Suprapubic skin (tissue), 4 donors: ENCODE measurements at regions not wholly inside any gene's neighbourhood (a gene's known extent, or its start where the extent isn't known, plus 50 kb on each side); places are given as distances from the start of the nearest gene placed in this dataset.
"Not testable (repeated sequence)": the region's sequence is repeated elsewhere in the genome, so short reads cannot be mapped to it uniquely, and the experiment has no call there.

Experiments
- DNase-seq, 2 donors: peaks; one replicate each; pipeline ENCODE4 v3.0.0-alpha.2; 2019; ENCODE audit warnings: low spot score in 2 of 2
- H3K27ac ChIP-seq: fragments of 200-600 bp; sonication (generic); one replicate; pipeline ENCODE4 v1.5.1; 2019
- H3K27me3 ChIP-seq: fragments of 200-600 bp; sonication (generic); one replicate; pipeline ENCODE4 v1.5.1; 2019
- H3K36me3 ChIP-seq: fragments of 200-600 bp; sonication (generic); one replicate; pipeline ENCODE4 v1.5.1; 2019
- H3K4me1 ChIP-seq: fragments of 200-600 bp; sonication (generic); one replicate; pipeline ENCODE4 v1.5.1; 2019
- H3K4me3 ChIP-seq: fragments of 200-600 bp; sonication (generic); one replicate; pipeline ENCODE4 v1.5.1; 2019; ENCODE audit warnings: mild to moderate bottlenecking
- H3K9me3 ChIP-seq: fragments of 200-600 bp; sonication (generic); one replicate; pipeline ENCODE4 v1.5.1; 2019
- CTCF ChIP-seq, 2 donors: fragments of 200-600 bp in 1 of 2; fragments of 450-650 bp in 1 of 2; sonication (generic) in 1 of 2; IDR thresholded peaks; one replicate each; pipeline ENCODE4 v1.5.1; 2016 to 2019; ENCODE audit warnings: antibody characterized with exemption in 2 of 2, mild to moderate bottlenecking in 1 of 2, moderate library complexity in 1 of 2
- EP300 ChIP-seq: sonication (generic); formaldehyde crosslinking; IDR thresholded peaks from one replicate; pipeline ENCODE4 v1.6.1; 2017; ENCODE audit warnings: antibody characterized with exemption
- POLR2A ChIP-seq, 2 donors: fragments of 450-650 bp; IDR thresholded peaks; one replicate each; pipeline ENCODE4 v1.6.1; 2017; ENCODE audit warnings: antibody characterized with exemption in 2 of 2, mild to moderate bottlenecking in 2 of 2, moderate library complexity in 2 of 2
- POLR2AphosphoS5 ChIP-seq, 3 donors: sonication (generic); formaldehyde crosslinking; IDR thresholded peaks; one replicate each; pipeline ENCODE4 v1.6.1; 2017; ENCODE audit warnings: antibody characterized with exemption in 3 of 3
- WGBS: methylation state at CpG from one replicate; pipeline ENCODE4 v1.1.5; 2018; 5-methylcytosine and 5-hydroxymethylcytosine counted together

- no peaks in the 10 kb centered on the region for H3K9me3 ChIP-seq
- H3K4me3 ChIP-seq = no peak overlapping the region
- no peaks in the 10 kb centered on the region for H3K4me1 ChIP-seq
- TF ChIP-seq CTCF (IDR thresholded peaks at IDR 0.05) (no peak), POLR2A (IDR thresholded peaks at IDR 0.05) (no peak), POLR2AphosphoS5 (IDR thresholded peaks at IDR 0.05) (no peak), EP300 (no peak)
- H3K27ac ChIP-seq = no peak overlapping the region
- H3K27me3 ChIP-seq = no peaks in the 10 kb centered on the region
- H3K36me3 ChIP-seq = no peaks in the 10 kb centered on the region
- DNase-seq = no peak
- WGBS = 42% methylated on average over 3 of the region's 3 CpGs
Measured at GRCh38 chr4:171342646-171343045, 470.6 kb upstream of the GALNTL6 start.

DNA sequence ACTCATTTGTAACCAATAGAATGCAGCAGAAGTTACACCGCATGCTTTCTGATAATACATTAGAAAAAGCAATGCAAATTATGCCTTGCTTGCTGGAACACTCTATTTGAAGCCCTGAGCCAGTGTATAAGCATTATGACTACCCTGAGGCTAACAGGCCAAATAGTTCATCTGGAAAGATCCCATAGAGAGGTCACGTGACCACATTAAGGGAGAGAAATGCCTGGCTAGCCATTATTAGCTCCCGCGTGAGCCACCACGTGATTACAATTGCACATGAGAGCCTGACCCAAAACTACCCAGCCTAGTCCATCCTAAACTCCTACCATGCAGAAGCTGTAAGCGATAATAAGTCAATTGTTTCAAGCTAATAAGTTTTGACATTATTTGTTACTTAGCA, 472.9 kb upstream of the GALNTL6 start:
- no peaks in the 10 kb centered on the region for H3K27me3 ChIP-seq
- WGBS = 91% methylated on average over 6 of the region's 6 CpGs
- no peak overlapping the region for H3K27ac ChIP-seq
- no peaks in the 10 kb centered on the region for H3K36me3 ChIP-seq
- H3K4me1 ChIP-seq = no peaks in the 10 kb centered on the region
- DNase-seq = no peak
- TF ChIP-seq POLR2AphosphoS5 (IDR thresholded peaks at IDR 0.05) (no peak), EP300 (no peak)
- no peaks in the 10 kb centered on the region for H3K9me3 ChIP-seq
- H3K4me3 ChIP-seq = no peak overlapping the region

DNA sequence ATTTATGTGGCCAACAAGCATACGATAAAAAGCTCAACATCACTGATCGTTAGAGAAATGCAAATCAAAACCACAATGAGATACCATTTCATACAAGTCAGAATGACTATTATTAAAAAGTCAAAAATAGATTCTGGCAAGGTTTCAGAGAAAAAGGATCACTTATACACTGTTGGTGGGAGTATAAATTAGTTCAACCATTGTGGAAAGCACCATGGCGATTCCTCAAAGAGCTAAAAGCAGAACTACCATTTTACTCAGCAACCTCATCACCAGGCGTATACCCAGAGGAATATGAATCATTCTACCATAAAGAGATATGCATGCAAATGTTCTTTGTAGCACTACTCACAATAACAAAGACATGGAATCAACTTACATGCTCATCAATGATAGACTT, 478.7 kb upstream of the GALNTL6 start:
- WGBS = 83% methylated on average over 4 of the region's 4 CpGs
- Histone ChIP-seq H3K36me3 (no peaks in the 10 kb centered on the region), H3K9me3 (peaks cover 16% of the 10 kb centered on the region), H3K27me3 (no peaks in the 10 kb centered on the region), H3K4me1 (no peaks in the 10 kb centered on the region), H3K4me3 (no peak overlapping the region), H3K27ac (no peak overlapping the region)
- TF ChIP-seq EP300 = no peak
- TF ChIP-seq POLR2AphosphoS5 (IDR thresholded peaks at IDR 0.05) = no peak
- no peak for TF ChIP-seq POLR2A (IDR thresholded peaks at IDR 0.05)
- no peak for TF ChIP-seq CTCF (IDR thresholded peaks at IDR 0.05)
- no peak for DNase-seq

GRCh38 chr4:171308661-171309060, 504.5 kb upstream of the GALNTL6 start:
- Histone ChIP-seq H3K9me3 (no peaks in the 10 kb centered on the region), H3K27ac (no peak overlapping the region), H3K27me3 (no peaks in the 10 kb centered on the region), H3K4me3 (no peak overlapping the region), H3K4me1 (no peaks in the 10 kb centered on the region), H3K36me3 (no peaks in the 10 kb centered on the region)
- DNase-seq = no peak
- no peak for TF ChIP-seq CTCF (IDR thresholded peaks at IDR 0.05)
- no peak for TF ChIP-seq POLR2AphosphoS5 (IDR thresholded peaks at IDR 0.05)
- no peak for TF ChIP-seq POLR2A (IDR thresholded peaks at IDR 0.05)
- no peak for TF ChIP-seq EP300

GRCh38 chr4:171298048-171298718, 515.0 kb upstream of the GALNTL6 start:
- not testable (repeated sequence) for H3K4me1 ChIP-seq, H3K27me3 ChIP-seq, H3K36me3 ChIP-seq, H3K4me3 ChIP-seq, DNase-seq, H3K27ac ChIP-seq
- H3K9me3 ChIP-seq = peaks cover 10% of the 10 kb centered on the region
- 94% methylated on average over 4 of the region's 52 CpGs for WGBS

DNA sequence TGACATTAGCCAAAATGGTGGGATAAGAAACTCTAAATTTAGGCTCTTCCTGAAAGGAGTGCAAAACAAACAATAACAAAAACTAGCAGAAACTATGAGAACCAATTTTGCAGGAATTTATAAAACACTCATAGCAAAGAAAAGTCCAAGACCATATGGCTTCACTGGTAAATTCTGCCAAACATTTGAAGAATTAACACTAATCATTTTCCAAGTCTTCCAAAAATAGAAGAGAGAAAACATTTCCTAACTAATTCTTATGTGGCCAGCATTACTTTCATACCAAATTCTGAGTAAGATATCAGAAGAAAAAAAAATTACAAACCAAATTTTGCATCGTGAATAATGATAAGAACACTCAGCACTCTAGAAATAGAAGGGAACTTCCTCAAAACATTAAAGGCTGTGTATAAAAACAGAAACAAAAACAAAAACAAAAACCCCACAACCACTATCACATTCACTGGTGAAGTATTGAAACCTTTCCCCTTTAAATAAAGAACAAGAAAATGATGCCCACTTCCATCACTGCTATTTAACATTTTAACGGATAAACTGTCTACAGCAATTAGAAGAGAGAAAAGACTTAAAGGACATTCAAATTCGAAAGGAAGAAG, 524.3 kb upstream of the GALNTL6 start:
- Histone ChIP-seq H3K4me1 (no peaks in the 10 kb centered on the region), H3K27ac (no peak overlapping the region), H3K9me3 (no peaks in the 10 kb centered on the region), H3K36me3 (no peaks in the 10 kb centered on the region), H3K4me3 (no peak overlapping the region), H3K27me3 (no peaks in the 10 kb centered on the region)
- 41% methylated on average over 3 of the region's 3 CpGs for WGBS
- TF ChIP-seq POLR2A (IDR thresholded peaks at IDR 0.05) (no peak), CTCF (IDR thresholded peaks at IDR 0.05) (no peak), POLR2AphosphoS5 (IDR thresholded peaks at IDR 0.05) (no peak), EP300 (no peak)
- DNase-seq = no peak
